ENCODE measurements at regions not wholly inside any gene's neighbourhood (a gene's known extent, or its start where the extent isn't known, plus 50 kb on each side); places are given as distances from the start of the nearest gene placed in this dataset.

GRCh38 chr7:16933296-16934279 is 51.8 kb upstream of the AGR3 start:
- Histone ChIP-seq H4K20me1 (ENCODE audit: insufficient read depth, low read length) (no peaks in the 10 kb centered on the region), H3K79me2 (ENCODE audit: low read length) (no peaks in the 10 kb centered on the region), H3K4me2 (ENCODE audit: low read depth, low read length) (no peak overlapping the region), H3K9ac (ENCODE audit: low read length) (no peak overlapping the region), H3K36me3 (replicated peaks; ENCODE audit: insufficient read depth, low read length) (no peaks in the 10 kb centered on the region), H2AFZ (ENCODE audit: low read length) (no peak overlapping the region), H3K9me2 (replicated peaks; ENCODE audit: insufficient read depth, low read length) (no peaks in the 10 kb centered on the region), H3K27me3 (replicated peaks; ENCODE audit: insufficient read depth, low read length) (no peaks in the 10 kb centered on the region), H3K9me3 (replicated peaks; ENCODE audit: insufficient read depth, low read length) (no peaks in the 10 kb centered on the region), H3K4me1 (ENCODE audit: low read length) (peaks cover 7% of the 10 kb centered on the region), H3F3A (ENCODE audit: insufficient read depth, low read length) (no peaks in the 10 kb centered on the region), H3K4me3 (ENCODE audit: low read length) (no peak overlapping the region), H3K27ac (ENCODE audit: low read length) (no peak overlapping the region)
- DNase-seq, result no peak
- TF ChIP-seq EZH2phosphoT487 (IDR thresholded peaks at IDR 0.05; ENCODE audit: low read length), result no peak

DNA sequence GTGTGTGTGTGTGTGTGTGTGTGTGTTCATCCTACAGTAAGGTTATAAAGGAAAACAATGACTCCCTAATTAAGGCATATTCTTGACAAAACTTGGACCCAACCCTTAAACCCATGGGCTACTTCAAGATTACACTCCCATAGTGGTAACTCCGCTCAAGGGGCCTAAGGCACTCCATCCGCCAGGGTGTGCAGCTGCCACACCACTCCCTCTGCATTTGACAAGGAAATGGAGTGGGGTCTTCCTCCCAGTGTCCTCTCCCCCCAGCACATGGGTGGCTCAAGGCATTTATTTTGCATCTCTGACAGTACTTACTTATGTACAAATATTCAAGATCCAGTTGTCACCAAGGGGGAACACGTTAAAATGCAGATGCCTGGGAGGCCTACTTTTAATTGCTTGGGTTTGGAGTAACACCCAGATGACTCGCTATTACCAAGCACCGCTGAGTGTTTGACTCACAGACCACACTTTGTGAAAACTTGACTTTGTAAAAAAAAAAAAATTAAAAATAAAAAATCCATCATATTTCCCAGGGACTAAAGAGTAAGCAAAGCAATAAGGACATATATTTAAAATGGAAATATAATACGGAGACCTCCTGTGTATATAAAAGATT is 53.0 kb upstream of the AGR3 start:
- H4K20me1 ChIP-seq (ENCODE audit: insufficient read depth, low read length), result no peaks in the 10 kb centered on the region
- peaks cover under 1% of the 10 kb centered on the region for H3K4me1 ChIP-seq (ENCODE audit: low read length)
- no peaks in the 10 kb centered on the region for H3K36me3 ChIP-seq (replicated peaks; ENCODE audit: insufficient read depth, low read length)
- H3K27ac ChIP-seq (ENCODE audit: low read length), result no peak overlapping the region
- H3K9me3 ChIP-seq (replicated peaks; ENCODE audit: insufficient read depth, low read length), result no peaks in the 10 kb centered on the region
- no peaks in the 10 kb centered on the region for H3F3A ChIP-seq (ENCODE audit: insufficient read depth, low read length)
- no peak for DNase-seq
- H3K4me3 ChIP-seq (ENCODE audit: low read length), result no peak overlapping the region
- H3K79me2 ChIP-seq (ENCODE audit: low read length), result no peaks in the 10 kb centered on the region
- H2AFZ ChIP-seq (ENCODE audit: low read length), result no peak overlapping the region
- H3K9me2 ChIP-seq (replicated peaks; ENCODE audit: insufficient read depth, low read length), result no peaks in the 10 kb centered on the region
- H3K4me2 ChIP-seq (ENCODE audit: low read depth, low read length), result no peak overlapping the region
- no peak overlapping the region for H3K9ac ChIP-seq (ENCODE audit: low read length)
- no peak for TF ChIP-seq EZH2phosphoT487 (IDR thresholded peaks at IDR 0.05; ENCODE audit: low read length)
- no peak for TF ChIP-seq EZH2 (optimal IDR thresholded peaks at IDR 0.05; ENCODE audit: low read depth, low read length)
- TF ChIP-seq, protein P1, sequence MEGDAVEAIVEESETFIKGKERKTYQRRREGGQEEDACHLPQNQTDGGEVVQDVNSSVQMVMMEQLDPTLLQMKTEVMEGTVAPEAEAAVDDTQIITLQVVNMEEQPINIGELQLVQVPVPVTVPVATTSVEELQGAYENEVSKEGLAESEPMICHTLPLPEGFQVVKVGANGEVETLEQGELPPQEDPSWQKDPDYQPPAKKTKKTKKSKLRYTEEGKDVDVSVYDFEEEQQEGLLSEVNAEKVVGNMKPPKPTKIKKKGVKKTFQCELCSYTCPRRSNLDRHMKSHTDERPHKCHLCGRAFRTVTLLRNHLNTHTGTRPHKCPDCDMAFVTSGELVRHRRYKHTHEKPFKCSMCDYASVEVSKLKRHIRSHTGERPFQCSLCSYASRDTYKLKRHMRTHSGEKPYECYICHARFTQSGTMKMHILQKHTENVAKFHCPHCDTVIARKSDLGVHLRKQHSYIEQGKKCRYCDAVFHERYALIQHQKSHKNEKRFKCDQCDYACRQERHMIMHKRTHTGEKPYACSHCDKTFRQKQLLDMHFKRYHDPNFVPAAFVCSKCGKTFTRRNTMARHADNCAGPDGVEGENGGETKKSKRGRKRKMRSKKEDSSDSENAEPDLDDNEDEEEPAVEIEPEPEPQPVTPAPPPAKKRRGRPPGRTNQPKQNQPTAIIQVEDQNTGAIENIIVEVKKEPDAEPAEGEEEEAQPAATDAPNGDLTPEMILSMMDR (IDR thresholded peaks at IDR 0.05; ENCODE audit: low read length), result no peak
- H3K27me3 ChIP-seq (replicated peaks; ENCODE audit: insufficient read depth, low read length), result no peaks in the 10 kb centered on the region

- H3K4me2 ChIP-seq (ENCODE audit: low read depth, low read length), result no peak overlapping the region
- no peaks in the 10 kb centered on the region for H3K9me2 ChIP-seq (replicated peaks; ENCODE audit: insufficient read depth, low read length)
- DNase-seq, result no peak
- TF ChIP-seq EZH2phosphoT487 (IDR thresholded peaks at IDR 0.05; ENCODE audit: low read length) (no peak), EZH2 (optimal IDR thresholded peaks at IDR 0.05; ENCODE audit: low read depth, low read length) (no peak)
- TF ChIP-seq, protein P1 (IDR thresholded peaks at IDR 0.05; ENCODE audit: low read length), result no peak
- H3K9me3 ChIP-seq (replicated peaks; ENCODE audit: insufficient read depth, low read length), result no peaks in the 10 kb centered on the region
- no peaks in the 10 kb centered on the region for H3F3A ChIP-seq (ENCODE audit: insufficient read depth, low read length)
- H3K79me2 ChIP-seq (ENCODE audit: low read length), result no peaks in the 10 kb centered on the region
- no peaks in the 10 kb centered on the region for H3K36me3 ChIP-seq (replicated peaks; ENCODE audit: insufficient read depth, low read length)
- no peak overlapping the region for H3K9ac ChIP-seq (ENCODE audit: low read length)
- H4K20me1 ChIP-seq (ENCODE audit: insufficient read depth, low read length), result no peaks in the 10 kb centered on the region
- H3K27ac ChIP-seq (ENCODE audit: low read length), result no peak overlapping the region
- H2AFZ ChIP-seq (ENCODE audit: low read length), result no peak overlapping the region
- H3K4me1 ChIP-seq (ENCODE audit: low read length), result no peaks in the 10 kb centered on the region
- no peaks in the 10 kb centered on the region for H3K27me3 ChIP-seq (replicated peaks; ENCODE audit: insufficient read depth, low read length)
- no peak overlapping the region for H3K4me3 ChIP-seq (ENCODE audit: low read length)
Observed at GRCh38 chr7:16935341-16935735, 53.6 kb upstream of the AGR3 start.

Data from MM.1S (cell line).